H54 (cell line): ENCODE measurements at regions not wholly inside any gene's neighbourhood (a gene's known extent, or its start where the extent isn't known, plus 50 kb on each side); places are given as distances from the start of the nearest gene placed in this dataset.

Experiments used
- DNase-seq: peaks from one replicate; pipeline ENCODE4 v3.0.0; 2011; ENCODE audit warnings: low spot score, mixed read lengths; ENCODE audit not compliant: insufficient read length
- FAIRE-seq: peaks from 3 replicates; lab custom pipeline; 2011; peaks lifted over from hg19 to GRCh38; lab: Jason Lieb, UNC
- POLR2A ChIP-seq: IDR thresholded peaks from 2 replicates; pipeline ENCODE4 v1.6.1; 2011; ENCODE audit warnings: low read depth, mild to moderate bottlenecking, low read length

- no peak for DNase-seq
- no peak for FAIRE-seq
- TF ChIP-seq POLR2A, result no peak
Measured at GRCh38 chr7:8975681-8976080, 542.3 kb downstream of the NXPH1 start.

- no peak for TF ChIP-seq POLR2A
- peak; percentile 6 for FAIRE-seq
- no peak for DNase-seq
Measured at GRCh38 chr7:8982338-8982992, 549.1 kb downstream of the NXPH1 start.

- FAIRE-seq, result no peak
Measured at GRCh38 chr7:8985255-8985654, 551.8 kb downstream of the NXPH1 start.

GRCh38 chr7:8988267-8988666 lies 554.9 kb downstream of the NXPH1 start:
- FAIRE-seq (no peak), DNase-seq (no peak)
- TF ChIP-seq POLR2A, result no peak

More at GRCh38 chr7:8985255-8985654, 551.8 kb downstream of the NXPH1 start:
- no peak for TF ChIP-seq POLR2A
- DNase-seq, result no peak

GRCh38 chr7:8991159-8991558 lies 557.8 kb downstream of the NXPH1 start:
- TF ChIP-seq POLR2A, result no peak
- no peak for DNase-seq
- FAIRE-seq, result no peak

GRCh38 chr7:8998762-8999161 lies 565.4 kb downstream of the NXPH1 start:
- no peak for TF ChIP-seq POLR2A
- DNase-seq (no peak), FAIRE-seq (peak; percentile 20)

GRCh38 chr7:9013940-9014339 lies 580.5 kb downstream of the NXPH1 start:
- no peak for FAIRE-seq
- TF ChIP-seq POLR2A, result no peak
- DNase-seq, result no peak

- TF ChIP-seq POLR2A, result no peak
- no peak for FAIRE-seq
- no peak for DNase-seq
Measured at GRCh38 chr7:9017286-9017685, 583.9 kb downstream of the NXPH1 start.

GRCh38 chr7:9022456-9022855 lies 589.0 kb downstream of the NXPH1 start:
- TF ChIP-seq POLR2A, result no peak
- no peak for DNase-seq
- FAIRE-seq, result no peak

GRCh38 chr7:9023675-9024294 lies 590.4 kb downstream of the NXPH1 start:
- DNase-seq, result no peak

GRCh38 chr7:9026121-9026520 lies 592.7 kb downstream of the NXPH1 start:
- no peak for TF ChIP-seq POLR2A
- DNase-seq (no peak), FAIRE-seq (peak; percentile 58)

More at GRCh38 chr7:9023675-9024294, 590.4 kb downstream of the NXPH1 start:
- no peak for FAIRE-seq
- no peak for TF ChIP-seq POLR2A

GRCh38 chr7:9028012-9028411 lies 594.6 kb downstream of the NXPH1 start:
- FAIRE-seq (no peak), DNase-seq (no peak)
- TF ChIP-seq POLR2A, result no peak

GRCh38 chr7:9029681-9030530 lies 596.5 kb downstream of the NXPH1 start:
- DNase-seq (no peak), FAIRE-seq (peak; percentile 70)
- no peak for TF ChIP-seq POLR2A

GRCh38 chr7:9030976-9031375 lies 597.6 kb downstream of the NXPH1 start:
- FAIRE-seq, result no peak
- no peak for DNase-seq
- no peak for TF ChIP-seq POLR2A
